HG03354 (cell line): ENCODE measurements at regions not wholly inside any gene's neighbourhood (a gene's known extent, or its start where the extent isn't known, plus 50 kb on each side); places are given as distances from the start of the nearest gene placed in this dataset.

Experiments
- ATAC-seq: cut with Tn5 transposase; IDR thresholded peaks from one replicate; pipeline ENCODE4 v1.9.1; 2021; ENCODE audit warnings: mild to moderate bottlenecking; ENCODE audit not compliant: unreplicated experiment, poor library complexity, severe bottlenecking

GRCh38 chr1:4033129-4033676 is 133.1 kb upstream of the C1orf174 start:
- no peak for ATAC-seq

GRCh38 chr1:4033713-4034112 is 133.6 kb upstream of the C1orf174 start:
- ATAC-seq, result no peak

DNA sequence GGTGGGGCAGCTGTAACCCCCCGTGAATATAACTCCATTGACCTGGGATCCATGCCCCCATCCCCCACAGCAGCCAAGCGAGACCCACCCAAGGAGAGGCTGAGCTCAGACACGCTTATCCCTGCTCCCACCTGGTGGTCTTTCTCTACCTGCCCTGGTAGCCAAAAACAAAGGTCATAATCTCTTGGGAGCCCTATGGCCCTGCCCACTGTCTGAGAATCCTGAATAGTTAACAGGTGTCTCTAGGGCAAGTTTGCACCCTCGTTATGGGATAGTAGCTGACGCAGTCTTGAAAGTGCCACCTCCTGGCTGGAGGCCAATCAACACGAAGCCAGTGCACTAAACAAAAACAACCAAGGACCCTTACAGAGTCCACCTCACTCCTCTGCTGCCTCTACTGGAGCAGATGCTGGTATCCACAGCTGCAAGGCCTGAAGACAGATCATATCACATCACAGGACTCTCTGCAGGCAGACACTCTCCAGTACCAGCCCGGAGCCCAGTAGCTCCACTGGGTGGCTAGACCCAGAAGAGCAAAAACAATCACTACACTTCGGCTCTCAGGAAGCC is 134.3 kb upstream of the C1orf174 start:
- ATAC-seq, result no peak

DNA sequence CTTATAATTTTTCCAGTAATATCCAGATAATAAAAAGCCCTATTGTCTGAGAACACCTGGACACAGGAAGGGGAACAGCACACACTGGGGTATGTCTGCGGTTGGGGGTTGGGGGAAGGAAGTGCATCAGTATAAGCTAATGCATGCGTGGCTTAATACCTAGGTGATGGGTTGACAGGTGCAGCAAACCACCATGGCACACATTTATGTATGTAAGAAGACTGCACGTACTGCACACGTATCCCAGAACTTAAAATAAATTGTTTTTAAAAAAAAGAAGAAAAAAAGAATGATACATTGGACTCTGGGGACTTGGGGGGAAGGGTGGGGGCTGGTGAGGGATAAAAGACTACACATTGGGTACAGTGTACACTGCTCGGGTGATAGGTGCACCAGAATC is 144.9 kb upstream of the C1orf174 start:
- no peak for ATAC-seq

DNA sequence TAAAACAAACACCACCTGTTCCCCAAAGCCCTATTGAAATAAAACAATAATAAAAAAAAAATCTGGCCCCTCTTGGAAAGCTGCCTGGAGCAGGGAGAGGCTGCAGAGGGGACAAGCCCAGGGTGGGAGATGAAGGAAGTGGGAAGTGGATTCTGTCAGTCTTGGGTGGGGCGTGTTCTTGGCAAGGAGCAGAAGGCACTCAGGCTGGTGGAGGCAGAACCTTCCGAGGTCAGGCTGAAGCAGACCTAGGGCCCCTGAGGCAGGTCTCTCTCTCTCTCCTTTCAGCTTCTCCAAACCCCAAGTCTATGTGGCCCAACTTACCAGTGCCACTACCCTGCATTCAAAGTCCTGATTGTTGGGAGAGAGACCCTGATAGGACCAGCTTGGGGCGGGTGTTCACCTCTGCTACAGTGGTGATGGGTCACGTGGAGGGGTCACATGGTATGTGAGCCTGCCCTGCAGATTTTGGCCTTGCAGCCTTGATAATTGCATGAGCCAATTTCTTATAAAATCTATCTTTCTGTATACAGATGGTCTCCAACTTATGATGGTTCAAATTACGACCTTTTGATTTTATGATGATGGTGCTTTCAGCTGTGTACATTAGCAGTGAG is 145.4 kb upstream of the C1orf174 start:
- no peak for ATAC-seq

GRCh38 chr1:4046836-4047461 is 146.9 kb upstream of the C1orf174 start:
- ATAC-seq, result no peak

GRCh38 chr1:4047666-4048065 is 147.6 kb upstream of the C1orf174 start:
- no peak for ATAC-seq

DNA sequence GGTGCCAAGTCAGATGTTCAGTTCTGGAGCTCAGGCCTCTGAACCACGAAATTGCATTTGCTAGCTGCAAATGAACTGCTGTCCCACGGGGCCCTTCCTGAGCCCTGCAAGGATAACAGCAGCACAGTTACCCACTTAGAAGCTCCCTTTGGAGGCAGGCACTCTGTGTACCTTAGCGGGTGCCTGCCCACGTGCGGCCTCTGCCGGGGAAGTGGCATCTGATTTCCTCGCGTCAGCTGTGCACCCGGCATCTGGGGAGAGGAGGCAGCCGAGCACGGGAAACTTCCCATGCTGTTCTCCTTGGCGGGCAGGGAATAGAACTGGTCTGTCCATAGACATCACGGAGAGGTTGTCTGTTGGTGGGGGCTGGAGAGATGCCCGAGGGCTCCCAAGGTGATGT is 148.0 kb upstream of the C1orf174 start:
- ATAC-seq, result no peak

GRCh38 chr1:4048921-4049320 is 148.8 kb upstream of the C1orf174 start:
- ATAC-seq, result no peak

DNA sequence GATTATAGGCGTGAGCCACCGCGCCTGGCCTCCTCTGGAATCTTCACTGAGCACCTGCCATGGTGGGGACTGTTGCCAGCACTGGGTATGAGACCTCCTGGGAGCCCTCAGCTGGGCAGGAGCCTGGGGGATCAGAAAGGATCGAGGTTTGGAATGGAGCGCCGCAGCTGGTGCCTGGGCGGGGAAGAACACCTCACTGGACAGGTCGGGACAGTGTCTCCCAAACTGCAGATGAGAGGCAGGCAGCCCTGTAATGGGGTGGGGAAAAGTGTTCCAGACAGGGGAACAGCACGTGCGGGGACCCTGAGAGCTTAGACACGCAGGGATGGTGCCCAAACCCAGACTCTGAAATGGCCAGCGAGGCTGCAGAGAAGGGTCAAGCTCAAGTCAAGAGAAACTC is 150.9 kb upstream of the C1orf174 start:
- ATAC-seq, result no peak

DNA sequence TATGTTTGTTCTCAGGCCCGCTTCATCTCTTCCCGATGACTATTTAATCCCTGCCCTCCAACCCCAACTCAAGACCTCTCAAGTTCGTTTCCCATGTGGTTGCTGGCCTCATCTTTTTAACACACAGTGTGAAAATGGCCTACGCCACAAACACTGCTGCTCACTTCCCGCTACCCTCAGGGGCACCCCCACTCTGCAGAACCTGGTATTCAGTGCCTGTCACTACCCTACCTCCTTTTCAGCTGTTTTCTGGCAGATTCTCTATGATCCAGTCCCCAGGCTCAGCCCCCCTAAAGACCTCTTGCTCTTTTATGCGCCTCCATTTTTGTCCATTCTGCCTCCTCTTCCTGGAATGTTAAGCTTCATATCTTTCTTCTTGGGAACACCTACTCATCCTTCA is 152.6 kb upstream of the C1orf174 start:
- ATAC-seq, result no peak

- no peak for ATAC-seq
Observed at GRCh38 chr1:4053160-4053748, 153.2 kb upstream of the C1orf174 start.

GRCh38 chr1:4053774-4054173 is 153.7 kb upstream of the C1orf174 start:
- ATAC-seq, result no peak

GRCh38 chr1:4055294-4055967 is 155.4 kb upstream of the C1orf174 start:
- ATAC-seq, result no peak

DNA sequence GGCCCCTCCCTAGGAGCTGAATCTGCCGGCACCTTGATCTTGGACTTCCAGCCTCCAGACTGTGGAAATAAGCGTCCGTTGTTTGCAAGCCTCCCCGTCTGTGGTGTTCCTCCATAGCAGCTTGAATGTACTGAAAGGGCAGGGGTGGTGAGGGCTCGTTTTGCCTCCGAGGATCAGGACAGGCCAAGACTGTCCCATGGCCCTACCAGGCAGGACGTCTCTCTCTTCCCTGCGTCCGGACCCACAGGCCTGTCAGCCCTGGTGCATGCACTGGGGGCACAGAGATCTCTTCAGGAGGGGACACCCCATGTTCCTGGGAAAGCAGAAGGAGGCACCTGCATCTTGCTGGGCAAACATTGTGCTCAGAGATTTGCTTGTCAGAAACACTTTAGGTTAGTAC is 156.3 kb upstream of the C1orf174 start:
- ATAC-seq, result no peak

- ATAC-seq, result no peak
Observed at GRCh38 chr1:4056989-4057388, 156.9 kb upstream of the C1orf174 start.

- ATAC-seq, result no peak
Observed at GRCh38 chr1:4057603-4058002, 157.5 kb upstream of the C1orf174 start.

GRCh38 chr1:4058122-4058521 is 158.1 kb upstream of the C1orf174 start:
- no peak for ATAC-seq

DNA sequence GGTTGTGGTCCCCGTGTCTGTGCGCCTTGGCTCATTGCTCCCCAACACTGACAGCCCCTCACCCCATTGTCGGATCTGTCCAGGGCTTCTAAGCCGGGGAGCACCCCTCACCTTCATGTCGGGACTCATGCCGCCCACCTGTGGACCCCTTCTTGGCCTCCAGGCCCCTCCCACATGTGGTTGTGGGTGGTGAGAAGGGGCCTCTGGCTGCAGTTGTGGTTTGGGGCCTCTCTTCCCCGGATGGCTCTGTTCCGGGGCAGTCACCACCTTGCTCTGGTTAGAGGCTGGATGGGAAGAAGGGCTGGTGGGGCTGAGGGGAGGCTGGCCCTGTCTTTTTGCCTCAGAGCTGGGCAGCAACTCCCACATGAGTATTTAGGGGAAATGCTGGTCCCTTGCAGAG is 158.6 kb upstream of the C1orf174 start:
- ATAC-seq, result no peak

GRCh38 chr1:4059270-4059669 is 159.2 kb upstream of the C1orf174 start:
- ATAC-seq, result no peak
